ENCODE measurements at regions not wholly inside any gene's neighbourhood (a gene's known extent, or its start where the extent isn't known, plus 50 kb on each side); places are given as distances from the start of the nearest gene placed in this dataset.

- TF ChIP-seq CTCF (IDR thresholded peaks at IDR 0.05) = no peak
- TF ChIP-seq RFX5 (IDR thresholded peaks at IDR 0.05; ENCODE audit: low read length) = no peak
Measured at GRCh38 chr5:96312383-96312782, 120.7 kb downstream of the PCSK1 start.

All from SK-N-SH (cell line).